Femur (tissue), 1 donor: ENCODE measurements at regions not wholly inside any gene's neighbourhood (a gene's known extent, or its start where the extent isn't known, plus 50 kb on each side); places are given as distances from the start of the nearest gene placed in this dataset.

Source experiments
- DNase-seq: peaks from one replicate; pipeline ENCODE4 v3.0.0-alpha.2; 2017

- no peak for DNase-seq
Measured at GRCh38 chr1:209421978-209422680, 161.4 kb upstream of the CAMK1G start.

- DNase-seq, result no peak
Measured at GRCh38 chr1:209425959-209426358, 157.6 kb upstream of the CAMK1G start.

- no peak for DNase-seq
Measured at GRCh38 chr1:209427277-209427676, 156.2 kb upstream of the CAMK1G start.

- no peak for DNase-seq
Measured at GRCh38 chr1:209427811-209428210, 155.7 kb upstream of the CAMK1G start.

GRCh38 chr1:209428241-209428921 lies 155.1 kb upstream of the CAMK1G start:
- DNase-seq, result no peak

- no peak for DNase-seq
Measured at GRCh38 chr1:209429611-209430010, 153.9 kb upstream of the CAMK1G start.

GRCh38 chr1:209430107-209430506 lies 153.4 kb upstream of the CAMK1G start:
- no peak for DNase-seq

- no peak for DNase-seq
Measured at GRCh38 chr1:209430821-209431259, 152.7 kb upstream of the CAMK1G start.

GRCh38 chr1:209431402-209431801 lies 152.1 kb upstream of the CAMK1G start:
- DNase-seq, result no peak

GRCh38 chr1:209431813-209432442 lies 151.6 kb upstream of the CAMK1G start:
- DNase-seq, result no peak

- no peak for DNase-seq
Measured at GRCh38 chr1:209432443-209432825, 151.1 kb upstream of the CAMK1G start.

GRCh38 chr1:209433649-209434031 lies 149.9 kb upstream of the CAMK1G start:
- DNase-seq, result no peak

GRCh38 chr1:209434066-209434465 lies 149.4 kb upstream of the CAMK1G start:
- no peak for DNase-seq

- no peak for DNase-seq
Measured at GRCh38 chr1:209434631-209435217, 148.8 kb upstream of the CAMK1G start.

GRCh38 chr1:209435654-209436566 lies 147.6 kb upstream of the CAMK1G start:
- peak; percentile 75 for DNase-seq

- DNase-seq, result no peak
Measured at GRCh38 chr1:209439828-209440227, 143.7 kb upstream of the CAMK1G start.

GRCh38 chr1:209443361-209443931 lies 140.1 kb upstream of the CAMK1G start:
- no peak for DNase-seq

- no peak for DNase-seq
Measured at GRCh38 chr1:209443975-209444651, 139.4 kb upstream of the CAMK1G start.

GRCh38 chr1:209444961-209445360 lies 138.6 kb upstream of the CAMK1G start:
- DNase-seq, result no peak

GRCh38 chr1:209445576-209445975 lies 137.9 kb upstream of the CAMK1G start:
- DNase-seq, result no peak

GRCh38 chr1:209446356-209446755 lies 137.2 kb upstream of the CAMK1G start:
- DNase-seq, result no peak
